Activated CD4-positive, alpha-beta T cell treated with anti-CD3 and anti-CD28 coated beads for 48 hours (primary cell): ENCODE measurements at regions not wholly inside any gene's neighbourhood (a gene's known extent, or its start where the extent isn't known, plus 50 kb on each side); places are given as distances from the start of the nearest gene placed in this dataset.

Experiments used
- DNase-seq: peaks from one replicate; pipeline ENCODE4 v3.0.0-alpha.2; 2020

DNA sequence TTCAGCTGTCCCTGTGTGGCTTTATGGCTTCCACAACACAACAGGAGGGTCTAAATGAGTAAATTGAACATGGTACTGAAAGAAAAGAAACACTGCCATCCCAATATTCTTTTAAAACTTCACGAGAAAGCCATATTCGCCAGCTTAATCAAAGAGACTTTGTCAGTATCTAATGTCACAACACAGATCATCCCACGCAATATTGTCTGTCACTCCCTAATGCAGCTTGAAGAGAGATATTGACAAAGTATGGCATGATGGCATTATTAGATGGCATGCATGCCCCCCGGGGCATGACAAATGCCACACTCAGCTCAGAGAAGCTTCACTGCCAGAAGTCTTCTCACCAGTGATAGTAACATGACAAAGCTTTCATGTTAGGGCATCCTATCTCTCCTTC is 197.8 kb downstream of the TTC8 start:
- no peak for DNase-seq

GRCh38 chr14:89024691-89025090 is 200.2 kb downstream of the TTC8 start:
- no peak for DNase-seq

DNA sequence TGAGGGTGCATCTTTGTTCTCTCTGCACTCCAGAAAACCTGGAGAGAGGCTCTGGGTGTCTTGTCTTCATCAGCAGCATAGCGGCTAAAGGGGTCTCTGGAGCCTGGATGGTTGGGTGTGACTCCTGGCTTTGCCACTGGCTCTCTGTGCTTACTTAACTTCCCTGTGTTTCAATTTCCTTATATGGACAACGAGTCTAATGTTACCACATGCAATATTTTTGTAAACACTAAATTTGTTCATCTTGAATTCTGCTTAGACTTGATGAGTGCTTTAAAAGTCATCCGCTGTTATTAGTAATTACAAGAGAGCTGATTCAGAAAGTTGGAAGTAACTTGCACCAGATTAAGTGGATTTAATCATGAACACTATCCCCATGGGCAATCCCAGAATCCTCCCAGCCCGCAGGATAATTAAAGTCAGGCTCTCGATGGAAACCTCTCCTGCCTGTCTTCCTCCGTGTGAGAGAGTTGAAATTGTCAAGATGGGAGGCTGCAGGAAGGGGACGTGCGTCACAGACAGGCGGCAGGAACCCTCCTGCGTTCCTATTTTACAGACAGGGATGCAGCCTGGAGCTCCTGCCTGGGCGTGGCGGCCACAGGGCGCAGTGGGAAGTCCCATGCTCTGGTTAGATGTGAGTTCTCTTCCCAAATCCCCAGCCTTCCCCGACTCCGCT is 201.2 kb downstream of the TTC8 start:
- no peak for DNase-seq

- peak; percentile 70 for DNase-seq
These were observed 202.8 kb downstream of the TTC8 start for GRCh38 chr14:89027097-89027740.

DNA sequence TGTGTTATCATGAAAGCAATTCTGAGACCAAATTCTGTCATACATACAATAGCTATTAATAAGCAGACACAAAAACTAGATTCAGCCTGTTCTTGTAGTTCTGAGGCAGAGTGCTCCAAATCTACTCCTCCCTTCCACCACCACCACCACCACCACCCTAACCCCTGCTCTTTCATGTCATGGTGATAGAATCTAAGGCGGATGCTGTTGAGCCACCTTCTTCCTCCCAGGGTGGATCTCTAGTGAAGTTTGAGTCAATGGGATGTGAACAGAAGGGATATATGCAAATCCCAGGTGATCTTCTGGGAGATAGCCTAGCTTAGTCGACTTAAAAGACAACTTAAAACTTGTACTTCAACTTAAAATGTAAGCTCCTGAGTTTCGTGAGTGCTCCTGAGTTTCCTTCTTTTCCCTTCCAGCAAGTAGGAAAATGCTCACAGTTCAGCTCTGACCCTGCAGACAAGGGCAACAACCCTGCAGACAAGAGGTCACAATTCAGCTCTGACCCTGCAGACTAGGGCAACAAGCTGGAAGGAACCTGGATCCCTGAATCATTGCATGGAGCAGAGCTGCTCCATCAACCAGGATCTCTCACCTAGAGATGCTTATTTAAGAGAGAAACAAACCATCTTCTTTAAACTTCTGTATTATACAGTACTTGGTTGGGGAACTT is 204.1 kb downstream of the TTC8 start:
- no peak for DNase-seq

DNA sequence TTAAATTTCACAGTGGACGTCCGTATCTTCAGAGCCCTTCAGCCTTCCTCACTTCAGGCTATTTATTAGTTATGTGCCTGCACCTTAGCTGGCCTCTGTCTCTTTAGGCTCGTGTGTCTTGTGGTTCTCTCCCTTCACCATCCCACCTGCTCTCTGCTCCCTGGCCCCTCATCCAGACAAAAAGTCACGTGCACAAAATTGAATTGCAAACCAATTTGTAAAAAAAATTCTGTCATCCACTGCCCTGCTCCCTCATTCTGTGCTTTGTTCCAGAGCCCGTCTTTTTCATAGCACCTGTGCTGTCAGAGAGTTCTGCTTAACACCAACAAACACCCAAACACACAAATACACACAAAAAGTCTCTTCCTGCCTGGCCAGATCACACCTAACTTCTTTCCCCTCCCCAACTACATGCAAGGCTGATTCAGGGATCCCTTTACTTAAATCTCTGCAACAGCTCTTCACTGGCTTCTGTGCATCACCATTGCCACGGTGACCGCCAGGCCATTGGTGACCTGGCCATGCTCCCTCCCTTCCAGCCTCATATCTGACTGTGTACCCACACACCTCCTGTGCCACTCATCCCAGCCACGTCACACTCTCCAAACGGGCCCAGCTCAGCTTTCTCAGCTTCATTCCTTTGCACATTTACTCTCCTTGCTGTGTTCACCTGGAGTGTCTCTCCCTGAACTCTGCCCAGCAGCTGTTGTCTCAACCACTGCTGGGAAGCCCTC is 205.7 kb downstream of the TTC8 start:
- no peak for DNase-seq

DNA sequence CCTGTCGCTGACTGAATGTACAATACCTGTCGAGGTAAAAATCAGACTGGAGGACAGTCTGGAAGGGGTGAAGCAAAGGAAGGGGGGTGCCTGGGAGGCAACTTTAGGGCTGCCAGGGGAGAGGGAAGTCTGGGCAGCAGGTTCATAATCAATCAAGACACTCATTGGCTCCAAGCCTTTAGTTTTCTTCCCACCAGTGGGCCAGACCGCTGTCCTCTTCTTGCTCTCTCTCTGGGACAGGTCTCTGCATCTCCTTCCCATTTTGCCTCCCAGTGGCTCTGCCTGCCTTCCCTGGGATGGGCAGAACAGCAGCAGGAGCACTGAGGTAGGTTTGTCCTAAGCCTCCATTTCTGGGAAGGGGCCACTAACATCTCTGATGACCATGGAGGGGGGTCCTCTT is 206.5 kb downstream of the TTC8 start:
- DNase-seq, result no peak

DNA sequence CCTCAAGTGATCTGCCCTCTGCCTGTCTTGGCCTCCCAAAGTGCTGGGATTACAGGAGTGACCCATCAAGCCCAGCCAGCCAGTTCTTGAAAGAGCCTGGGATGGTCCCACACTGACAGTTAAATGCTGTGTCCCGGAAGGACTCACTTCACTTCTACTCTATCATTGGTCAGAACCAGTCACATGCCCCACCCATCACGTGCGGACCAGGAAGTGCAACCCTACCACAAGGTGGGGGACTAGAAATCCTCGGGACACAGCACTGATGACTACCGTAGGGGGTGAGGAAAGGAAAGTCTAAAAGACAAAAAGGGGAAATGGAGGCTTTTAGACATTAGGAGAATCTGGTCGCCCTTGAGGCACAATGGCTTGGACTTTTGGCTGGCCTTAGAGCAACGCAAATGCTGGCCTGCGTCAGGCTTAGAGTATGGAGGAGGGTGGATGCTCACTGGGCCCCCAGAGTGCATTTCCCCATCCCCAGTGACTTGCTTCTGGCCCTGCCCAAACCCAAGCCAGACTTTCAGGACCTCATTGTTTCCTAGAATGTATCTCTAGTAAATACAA is 207.7 kb downstream of the TTC8 start:
- no peak for DNase-seq

- DNase-seq, result no peak
These were observed 209.3 kb downstream of the TTC8 start for GRCh38 chr14:89033756-89034155.

DNA sequence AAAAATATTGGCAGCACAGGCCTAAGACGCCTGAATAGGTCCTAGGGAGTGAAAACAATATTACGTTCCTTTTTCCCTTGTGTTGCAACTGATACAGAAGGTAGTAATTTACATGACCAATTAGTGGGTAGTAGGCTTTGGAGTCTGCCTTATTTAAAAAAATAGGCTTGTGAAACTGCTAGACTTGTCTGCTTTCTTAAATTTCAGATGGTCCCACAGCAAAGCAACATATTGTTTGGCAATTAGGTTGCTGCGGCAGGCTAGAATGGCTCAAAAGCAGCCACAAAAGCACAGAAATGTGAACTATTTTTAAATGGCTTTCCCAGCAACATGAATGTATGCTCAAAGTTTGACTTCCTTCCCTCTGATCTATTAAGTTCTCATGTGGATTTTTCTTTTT is 211.9 kb downstream of the TTC8 start:
- DNase-seq, result no peak

GRCh38 chr14:89037065-89037464 is 212.6 kb downstream of the TTC8 start:
- no peak for DNase-seq

DNA sequence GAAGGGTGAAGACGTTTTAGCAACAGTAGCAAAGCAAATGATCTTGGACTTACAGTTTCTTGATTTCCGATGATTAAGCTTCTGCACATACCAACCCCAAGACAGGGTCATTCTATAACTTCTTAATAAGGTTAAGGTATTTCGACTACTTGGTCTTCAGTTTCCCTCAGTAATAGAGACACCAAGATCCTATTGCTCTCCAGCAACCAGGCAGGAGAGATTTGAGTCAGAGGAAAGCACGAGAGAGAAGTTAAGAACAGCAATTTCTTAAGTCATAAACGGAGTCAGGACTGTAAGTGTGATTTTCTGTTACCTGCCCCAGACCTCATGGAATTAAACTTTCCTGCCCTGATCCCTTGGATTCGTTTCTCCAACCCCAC is 215.6 kb downstream of the TTC8 start:
- no peak for DNase-seq

DNA sequence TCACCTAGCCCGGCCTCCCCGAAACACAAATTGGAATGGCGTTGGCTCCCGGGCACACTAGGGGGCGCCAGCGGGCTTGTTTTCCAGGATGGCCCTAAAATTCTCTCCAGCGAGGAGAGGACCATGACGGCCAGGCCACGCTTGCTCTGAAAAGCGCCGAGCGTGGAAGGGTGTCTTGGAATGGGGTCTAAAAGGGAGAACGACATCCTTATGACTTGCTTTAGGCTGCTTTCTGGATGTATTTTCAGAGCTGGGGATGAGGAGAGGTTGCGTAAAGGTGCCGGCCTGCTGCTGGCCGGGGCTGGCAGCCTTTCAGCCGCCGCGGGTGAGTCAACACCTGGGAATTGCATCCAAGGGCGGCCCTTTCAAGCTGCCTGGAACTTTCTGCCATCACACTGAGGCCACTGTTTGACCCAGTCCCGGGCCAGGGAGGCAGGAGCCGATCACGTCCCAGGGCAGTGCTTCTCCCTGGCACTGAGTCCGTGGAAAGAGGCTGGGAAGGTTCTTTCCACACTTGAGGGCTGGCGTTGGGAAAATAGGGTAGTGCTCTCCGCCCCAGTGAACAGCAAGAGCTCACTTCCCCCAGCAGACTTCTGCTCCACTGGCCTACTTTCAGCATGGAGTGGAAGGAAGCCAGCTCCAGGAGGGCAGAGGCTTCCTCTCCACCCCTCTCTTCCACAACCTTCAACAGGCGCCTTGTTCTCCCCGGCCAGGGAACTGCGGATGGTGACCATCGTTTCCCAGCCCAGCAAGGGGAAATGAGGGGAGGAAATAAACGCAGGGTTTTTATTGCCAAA is 216.2 kb downstream of the TTC8 start:
- peak; percentile 89 for DNase-seq

GRCh38 chr14:89041257-89041582 is 216.8 kb downstream of the TTC8 start:
- no peak for DNase-seq

DNA sequence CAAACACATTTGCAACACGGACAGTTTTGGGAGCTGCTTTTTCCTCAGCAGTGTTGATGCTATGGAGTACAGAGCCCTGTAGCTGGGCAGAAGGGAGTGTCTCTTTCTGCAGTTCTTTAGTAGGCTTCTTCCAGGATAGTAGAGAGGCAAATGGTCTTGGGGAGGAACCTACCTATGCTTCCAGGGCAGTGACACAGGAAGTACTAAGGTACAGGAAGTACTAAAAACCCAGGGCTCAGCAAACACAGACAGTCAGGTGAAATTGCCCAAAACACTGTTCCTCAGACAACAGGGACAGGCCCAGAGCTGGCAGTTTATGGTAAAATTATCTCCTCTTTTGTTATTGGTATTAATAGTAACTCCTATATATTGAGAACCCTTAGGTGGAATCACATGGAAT is 217.6 kb downstream of the TTC8 start:
- DNase-seq, result no peak

DNA sequence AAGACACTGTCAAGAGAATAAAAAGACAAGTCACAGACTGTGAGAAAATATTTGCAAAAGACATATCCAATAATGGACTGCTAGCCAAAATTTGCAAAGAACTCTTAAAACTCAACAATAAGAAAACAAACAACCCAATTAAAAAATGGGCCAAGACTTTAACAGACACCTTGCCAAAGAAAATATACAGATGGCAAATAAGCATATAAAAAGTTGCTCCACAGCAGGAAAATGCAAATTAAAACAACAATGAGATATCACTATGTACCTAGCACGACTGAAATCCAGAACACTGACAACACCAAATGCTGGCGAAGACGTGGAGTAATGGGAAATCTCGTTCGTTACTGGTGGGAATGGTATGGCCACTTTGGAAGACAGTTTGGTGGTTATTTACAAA is 228.9 kb downstream of the TTC8 start:
- DNase-seq, result no peak

DNA sequence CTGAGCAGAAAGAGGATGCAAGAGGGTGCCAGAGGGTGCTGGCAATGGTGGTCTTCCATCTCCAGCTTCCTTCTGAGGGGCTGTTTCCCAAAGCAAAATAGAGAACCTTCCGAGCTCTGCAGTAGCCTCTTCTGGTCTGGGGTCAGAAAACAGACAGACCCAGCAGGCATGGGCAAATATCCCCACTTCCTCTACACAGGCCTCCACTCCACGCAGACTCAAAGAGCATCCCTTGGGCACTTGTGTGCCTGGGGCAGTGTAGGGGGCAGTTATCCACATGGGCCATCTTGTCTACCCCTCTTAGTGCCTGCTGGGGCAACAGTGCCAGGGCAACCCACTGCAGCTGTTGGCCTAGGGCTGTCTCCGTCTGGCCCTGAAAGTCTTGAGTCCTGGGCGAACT is 231.9 kb downstream of the TTC8 start:
- no peak for DNase-seq

DNA sequence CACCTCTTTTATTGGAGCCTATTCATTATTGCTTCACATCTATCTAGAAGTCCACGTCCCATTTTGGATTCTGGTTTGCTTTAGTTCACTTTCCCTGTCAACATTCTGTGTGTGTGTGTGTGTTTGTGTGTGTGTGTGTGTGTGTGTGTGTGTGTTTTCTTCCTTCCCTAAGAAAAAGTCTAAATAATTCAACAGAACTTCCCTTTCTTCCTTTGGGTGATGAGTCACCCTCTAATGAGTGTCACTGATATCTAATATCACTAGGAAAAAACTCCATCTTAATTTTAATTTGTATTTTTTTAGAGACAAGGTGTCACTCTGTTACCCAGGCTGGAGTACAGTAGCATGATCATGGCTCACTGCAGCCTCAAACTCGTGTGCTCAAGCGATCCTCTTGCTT is 234.2 kb downstream of the TTC8 start:
- DNase-seq, result no peak

DNA sequence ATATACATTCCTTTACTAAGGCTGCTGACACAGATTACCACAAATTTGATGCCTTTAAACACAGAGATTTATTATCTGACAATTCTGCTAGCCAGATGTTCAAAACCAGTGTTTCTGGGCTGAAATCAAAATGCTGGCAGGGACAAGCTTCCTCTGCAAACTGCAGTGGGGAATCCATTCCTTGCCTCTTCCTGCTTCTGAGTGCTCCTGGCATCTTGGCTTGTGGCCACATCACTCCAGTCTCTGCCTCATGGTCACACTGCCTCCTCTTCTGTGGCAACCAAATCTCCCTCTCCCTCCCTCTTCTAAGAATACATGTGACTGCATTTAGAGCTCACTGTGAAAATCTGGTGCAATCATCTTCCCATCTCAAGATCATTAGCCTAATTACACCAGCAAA is 235.7 kb downstream of the TTC8 start:
- no peak for DNase-seq

- no peak for DNase-seq
These were observed 237.2 kb downstream of the TTC8 start for GRCh38 chr14:89061696-89062095.

DNA sequence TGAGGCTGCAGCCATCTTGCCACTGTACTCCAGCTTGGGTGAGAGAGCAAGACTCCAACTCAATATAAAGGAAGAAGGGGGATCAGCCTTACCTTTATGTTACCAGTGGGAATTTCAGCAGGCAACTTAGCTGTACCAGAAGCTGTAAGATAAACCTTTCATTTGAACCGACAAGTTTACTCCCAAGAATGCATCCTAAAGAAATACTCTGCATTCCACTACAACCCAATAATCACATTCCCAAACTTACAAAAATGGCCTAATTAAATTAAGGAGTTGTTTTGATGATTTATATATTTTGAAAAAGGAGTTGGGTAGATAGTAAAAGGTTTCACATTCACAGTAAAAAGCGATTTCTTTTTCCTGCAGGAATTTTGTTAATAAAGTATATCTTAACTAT is 241.4 kb downstream of the TTC8 start:
- DNase-seq, result no peak

GRCh38 chr14:89067293-89067972 is 243.0 kb downstream of the TTC8 start:
- DNase-seq, result peak; percentile 17
